ENCODE measurements at regions not wholly inside any gene's neighbourhood (a gene's known extent, or its start where the extent isn't known, plus 50 kb on each side); places are given as distances from the start of the nearest gene placed in this dataset.

- TF ChIP-seq, protein P1, sequence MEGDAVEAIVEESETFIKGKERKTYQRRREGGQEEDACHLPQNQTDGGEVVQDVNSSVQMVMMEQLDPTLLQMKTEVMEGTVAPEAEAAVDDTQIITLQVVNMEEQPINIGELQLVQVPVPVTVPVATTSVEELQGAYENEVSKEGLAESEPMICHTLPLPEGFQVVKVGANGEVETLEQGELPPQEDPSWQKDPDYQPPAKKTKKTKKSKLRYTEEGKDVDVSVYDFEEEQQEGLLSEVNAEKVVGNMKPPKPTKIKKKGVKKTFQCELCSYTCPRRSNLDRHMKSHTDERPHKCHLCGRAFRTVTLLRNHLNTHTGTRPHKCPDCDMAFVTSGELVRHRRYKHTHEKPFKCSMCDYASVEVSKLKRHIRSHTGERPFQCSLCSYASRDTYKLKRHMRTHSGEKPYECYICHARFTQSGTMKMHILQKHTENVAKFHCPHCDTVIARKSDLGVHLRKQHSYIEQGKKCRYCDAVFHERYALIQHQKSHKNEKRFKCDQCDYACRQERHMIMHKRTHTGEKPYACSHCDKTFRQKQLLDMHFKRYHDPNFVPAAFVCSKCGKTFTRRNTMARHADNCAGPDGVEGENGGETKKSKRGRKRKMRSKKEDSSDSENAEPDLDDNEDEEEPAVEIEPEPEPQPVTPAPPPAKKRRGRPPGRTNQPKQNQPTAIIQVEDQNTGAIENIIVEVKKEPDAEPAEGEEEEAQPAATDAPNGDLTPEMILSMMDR (IDR thresholded peaks at IDR 0.05; ENCODE audit: extremely low read depth in 1 of 2, insufficient read depth in 1 of 2, low read depth in 1 of 2, low read length in 2 of 2): no peak
- no peak for TF ChIP-seq MAX (IDR thresholded peaks at IDR 0.05; ENCODE audit: insufficient read depth, insufficient read length)
- TF ChIP-seq GATA2 (IDR thresholded peaks at IDR 0.05; ENCODE audit: insufficient read depth, insufficient read length, low read depth, low read length): no peak
- TF ChIP-seq POLR2A (IDR thresholded peaks at IDR 0.05; ENCODE audit: low read depth, low read length): no peak
- TF ChIP-seq MYC (IDR thresholded peaks at IDR 0.05; ENCODE audit: low read depth, low read length): no peak
- TF ChIP-seq EZH2 (IDR thresholded peaks at IDR 0.05; ENCODE audit: borderline replicate concordance, low read depth, low read length, severe bottlenecking): no peak
- TF ChIP-seq POLR2AphosphoS5 (IDR thresholded peaks at IDR 0.05; ENCODE audit: insufficient read depth, low read depth, low read length): no peak
- TF ChIP-seq FOS (IDR thresholded peaks at IDR 0.05; ENCODE audit: borderline replicate concordance, insufficient read depth, low read length): no peak
Measured at GRCh38 chr9:78919701-78920100, 622.8 kb downstream of the PSAT1 start.
